H1 (cell line): ENCODE measurements at regions not wholly inside any gene's neighbourhood (a gene's known extent, or its start where the extent isn't known, plus 50 kb on each side); places are given as distances from the start of the nearest gene placed in this dataset.

ENCODE experiments used
- CTCF ChIA-PET: fragments of 300-600 bp; sonication (Branson Sonifier 250); formaldehyde crosslinking; loops from one replicate; lab custom pipeline; 2021; ENCODE audit not compliant: partially characterized antibody; lab: Charles Lee
- POLR2A ChIA-PET: fragments of 300-600 bp; sonication (Branson Sonifier 250); formaldehyde crosslinking; loops from one replicate; lab custom pipeline; 2021; ENCODE audit warnings: inconsistent platforms; ENCODE audit not compliant: partially characterized antibody; lab: Charles Lee
- DNase-seq, 2 experiments: peaks; one replicate each; pipeline versions ENCODE4 v3.0.0 to v3.0.0-alpha.2; 2010 to 2022; ENCODE audit warnings: low spot score in 2 of 2, low read depth in 1 of 2, mixed read lengths in 1 of 2
- FAIRE-seq: peaks from 2 replicates; lab custom pipeline; 2011; peaks lifted over from hg19 to GRCh38; lab: Jason Lieb, UNC
- H2AFZ ChIP-seq: 2 replicates; pipeline ENCODE4 v1.8.1; 2012; ENCODE audit warnings: low read length, inconsistent platforms
- H2AK5ac ChIP-seq: 2 replicates; pipeline ENCODE4 v1.6.1; 2013; ENCODE audit warnings: low read depth, low read length
- H2BK120ac ChIP-seq: replicated peaks from 2 replicates; pipeline ENCODE3; 2013; ENCODE audit warnings: low read depth, low read length, inconsistent platforms
- H2BK12ac ChIP-seq: 2 replicates; pipeline ENCODE4 v1.6.1; 2013; ENCODE audit warnings: low read depth, low read length
- H2BK15ac ChIP-seq: 2 replicates; pipeline ENCODE4 v1.6.1; 2013; ENCODE audit warnings: low read length
- H2BK20ac ChIP-seq: 2 replicates; pipeline ENCODE4 v1.6.1; 2013; ENCODE audit warnings: low read length
- H2BK5ac ChIP-seq: 2 replicates; pipeline ENCODE4 v1.6.1; 2013; ENCODE audit warnings: low read depth, low read length
- H3K14ac ChIP-seq: 2 replicates; pipeline ENCODE4 v1.6.1; 2013; ENCODE audit warnings: inconsistent platforms; ENCODE audit not compliant: insufficient read length
- H3K18ac ChIP-seq: 2 replicates; pipeline ENCODE4 v1.6.1; 2013; ENCODE audit warnings: low read length; ENCODE audit errors: extremely low read depth
- H3K23ac ChIP-seq: 2 replicates; pipeline ENCODE4 v1.6.1; 2013; ENCODE audit warnings: inconsistent platforms; ENCODE audit not compliant: insufficient read length
- H3K23me2 ChIP-seq: 2 replicates; pipeline ENCODE4 v1.6.1; 2013; ENCODE audit warnings: low read depth, low read length
- H3K27ac ChIP-seq: 2 replicates; pipeline ENCODE4 v1.6.1; 2011; ENCODE audit warnings: low read depth, low read length, inconsistent platforms
- H3K27me3 ChIP-seq, 4 experiments: replicated peaks in 1 of 4; 1 replicate in 1 of 4; 2 replicates in 3 of 4; pipeline versions ENCODE4 v1.6.1 to v1.8.1; 2011 to 2013; ENCODE audit warnings: low read length in 3 of 4, mild to moderate bottlenecking in 3 of 4, inconsistent platforms in 2 of 4, mixed read lengths in 2 of 4, moderate library complexity in 1 of 4; ENCODE audit not compliant: control insufficient read depth in 3 of 4, insufficient read depth in 3 of 4; ENCODE audit errors: extremely low read depth in 1 of 4
- H3K36me3 ChIP-seq, 4 experiments: 2 replicates each; pipeline versions ENCODE4 v1.6.1 to v1.8.1; 2011 to 2013; ENCODE audit warnings: mild to moderate bottlenecking in 4 of 4, low read length in 3 of 4, moderate library complexity in 2 of 4, control low read depth in 1 of 4, inconsistent platforms in 1 of 4; ENCODE audit not compliant: insufficient read depth in 4 of 4, control insufficient read depth in 2 of 4
- H3K4ac ChIP-seq: replicated peaks from 2 replicates; pipeline ENCODE3; 2013; ENCODE audit warnings: low read length, low read depth, mixed read lengths, inconsistent platforms; ENCODE audit not compliant: insufficient read length
- H3K4me1 ChIP-seq, 4 experiments: replicated peaks in 1 of 4; 1 replicate in 1 of 4; 2 replicates in 3 of 4; pipeline versions ENCODE4 v1.6.1 to v1.8.1; 2011 to 2013; ENCODE audit warnings: low read length in 3 of 4, inconsistent platforms in 2 of 4, mixed read lengths in 1 of 4; ENCODE audit not compliant: insufficient read depth in 4 of 4, control insufficient read depth in 3 of 4
- H3K4me2 ChIP-seq, 2 experiments: 2 replicates each; pipeline versions ENCODE4 v1.6.1 to v1.8.1; 2011 to 2013; ENCODE audit warnings: low read depth in 2 of 2, low read length in 2 of 2, control low read depth in 1 of 2, inconsistent platforms in 1 of 2, mild to moderate bottlenecking in 1 of 2; ENCODE audit not compliant: insufficient read depth in 1 of 2
- H3K4me3 ChIP-seq, 4 experiments: fragments of 200-600, 300-600 bp in 1 of 4; sonication (generic), shearing (Covaris generic), sonication (Bioruptor Twin) in 1 of 4; 2 replicates each; pipeline versions ENCODE4 v1.5.1 to v1.8.1; 2011 to 2016; ENCODE audit warnings: low read length in 4 of 4, low read depth in 3 of 4, control low read depth in 2 of 4, inconsistent platforms in 2 of 4, mild to moderate bottlenecking in 2 of 4, mixed read lengths in 1 of 4, moderate library complexity in 1 of 4; ENCODE audit not compliant: insufficient read depth in 2 of 4; ENCODE audit errors: extremely low read depth in 1 of 4
- H3K56ac ChIP-seq: replicated peaks from 2 replicates; pipeline ENCODE3; 2013; ENCODE audit warnings: low read depth, mild to moderate bottlenecking, mixed read lengths, low read length, inconsistent platforms; ENCODE audit not compliant: insufficient read length
- H3K79me1 ChIP-seq: 2 replicates; pipeline ENCODE4 v1.6.1; 2013; ENCODE audit warnings: low read depth, low read length, control low read depth
- H3K79me2 ChIP-seq, 2 experiments: 2 replicates each; pipeline versions ENCODE4 v1.6.1 to v1.8.1; 2012 to 2013; ENCODE audit warnings: low read length in 2 of 2, mild to moderate bottlenecking in 2 of 2, inconsistent platforms in 1 of 2; ENCODE audit not compliant: insufficient read depth in 2 of 2, control insufficient read depth in 1 of 2
- H3K9ac ChIP-seq, 4 experiments: replicated peaks in 1 of 4; 1 replicate in 1 of 4; 2 replicates in 3 of 4; pipeline versions ENCODE4 v1.6.1 to v1.8.1; 2011 to 2013; ENCODE audit warnings: low read depth in 3 of 4, low read length in 3 of 4, control low read depth in 2 of 4, mild to moderate bottlenecking in 2 of 4, moderate library complexity in 2 of 4, inconsistent platforms in 1 of 4; ENCODE audit errors: extremely low read depth in 1 of 4
- H3K9me3 ChIP-seq, 2 experiments: 2 replicates each; pipeline versions ENCODE4 v1.6.1 to v1.8.1; 2012 to 2013; ENCODE audit warnings: mild to moderate bottlenecking in 2 of 2, moderate library complexity in 2 of 2, control low read depth in 1 of 2, inconsistent platforms in 1 of 2, low read depth in 1 of 2, low read length in 1 of 2, mixed read lengths in 1 of 2; ENCODE audit not compliant: insufficient read depth in 2 of 2
- H4K20me1 ChIP-seq, 2 experiments: replicated peaks in 1 of 2; 2 replicates each; pipeline versions ENCODE3 to v1.8.1; 2011 to 2013; ENCODE audit warnings: inconsistent platforms in 2 of 2, low read length in 2 of 2, mild to moderate bottlenecking in 1 of 2; ENCODE audit not compliant: insufficient read depth in 2 of 2, control insufficient read depth in 1 of 2
- H4K5ac ChIP-seq: 2 replicates; pipeline ENCODE4 v1.6.1; 2013; ENCODE audit warnings: low read length, low read depth, mixed read lengths, inconsistent platforms; ENCODE audit not compliant: insufficient read length
- H4K8ac ChIP-seq: 2 replicates; pipeline ENCODE4 v1.8.0; 2013; ENCODE audit warnings: mild to moderate bottlenecking, moderate library complexity, low read length, inconsistent platforms; ENCODE audit not compliant: insufficient read depth; ENCODE audit errors: extremely low read depth
- H4K91ac ChIP-seq: replicated peaks from 2 replicates; pipeline ENCODE3; 2013; ENCODE audit warnings: low read length, mixed read lengths, inconsistent platforms; ENCODE audit not compliant: insufficient read length
- BCL11A ChIP-seq, 2 experiments: IDR thresholded peaks; one replicate each; pipeline ENCODE4 v1.6.1; 2011; ENCODE audit warnings: low read depth in 2 of 2, low read length in 2 of 2, mild to moderate bottlenecking in 2 of 2
- BRCA1 ChIP-seq: IDR thresholded peaks from 2 replicates; pipeline ENCODE4 v1.6.1; 2012; ENCODE audit warnings: low read depth, low read length, improper control_type of control experiment
- EP300 ChIP-seq, 2 experiments: IDR thresholded peaks; 1 replicate in 1 of 2; 2 replicates in 1 of 2; pipeline ENCODE4 v1.6.1; 2011 to 2012; ENCODE audit warnings: low read depth in 2 of 2, low read length in 2 of 2, mild to moderate bottlenecking in 2 of 2, borderline replicate concordance in 1 of 2, inconsistent platforms in 1 of 2, moderate library complexity in 1 of 2
- FOSL1 ChIP-seq: IDR thresholded peaks from 2 replicates; pipeline ENCODE4 v1.6.1; 2011; ENCODE audit warnings: mild to moderate bottlenecking, low read depth, low read length, moderate library complexity; ENCODE audit not compliant: insufficient read depth
- GTF2F1 ChIP-seq: IDR thresholded peaks from 2 replicates; pipeline ENCODE4 v1.6.1; 2012; ENCODE audit warnings: low read depth, low read length, improper control_type of control experiment, borderline replicate concordance
- HDAC6 ChIP-seq: IDR thresholded peaks from one replicate; pipeline ENCODE4 v1.7.1; 2012; ENCODE audit warnings: low read depth, mild to moderate bottlenecking, inconsistent platforms, low read length, moderate library complexity
- TBP ChIP-seq: IDR thresholded peaks from 2 replicates; pipeline ENCODE4 v1.6.1; 2011; ENCODE audit warnings: low read depth, low read length, improper control_type of control experiment
- WGBS, 2 experiments: shearing (Covaris generic) in 1 of 2; methylation state at CpG; one replicate each; pipeline versions ENCODE4 v1.1.6 to v1.1.7; 2013 to 2015; ENCODE audit warnings: low lambda C conversion rate in 2 of 2, mixed read lengths in 2 of 2, inconsistent platforms in 1 of 2, low coverage in 1 of 2, missing lambda C conversion rate in 1 of 2; ENCODE audit not compliant: insufficient replicate concordance in 2 of 2, insufficient coverage in 1 of 2, insufficient read length in 1 of 2; ENCODE audit errors: extremely low coverage in 1 of 2, missing lambda C conversion rate in 1 of 2; 5-methylcytosine and 5-hydroxymethylcytosine counted together

DNA sequence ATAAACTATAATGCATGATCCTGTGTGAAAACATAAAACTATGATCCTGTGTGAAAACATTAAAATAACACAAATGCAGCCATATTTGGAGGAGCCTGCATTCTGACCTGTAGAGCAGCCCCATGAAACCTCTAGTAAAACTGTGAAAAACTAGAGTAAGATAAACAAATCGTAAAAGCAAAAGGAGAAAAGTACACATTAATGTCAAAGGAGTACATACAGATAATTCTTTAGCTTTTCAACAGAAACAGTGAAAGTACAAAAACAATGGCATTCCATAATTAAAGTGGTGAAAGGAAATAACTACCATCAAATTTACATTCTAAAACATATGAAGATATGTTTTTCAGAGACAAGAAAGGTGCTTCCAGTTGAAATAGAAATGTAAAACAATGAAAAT is 1267.2 kb downstream of the SLITRK1 start:
- H4K5ac ChIP-seq = no peak overlapping the region
- no peaks in the 10 kb centered on the region for H3K23me2 ChIP-seq
- no peaks in the 10 kb centered on the region for H4K20me1 ChIP-seq
- no peak overlapping the region for H2BK12ac ChIP-seq
- CTCF ChIA-PET = no interaction called here
- no peak overlapping the region for H3K4me3 ChIP-seq
- no peaks in the 10 kb centered on the region for H3K36me3 ChIP-seq
- H3K27me3 ChIP-seq = no peaks in the 10 kb centered on the region
- H2AK5ac ChIP-seq = no peak overlapping the region
- no peak overlapping the region for H2BK20ac ChIP-seq
- DNase-seq (no peak), FAIRE-seq (no peak)
- no peak overlapping the region for H2BK15ac ChIP-seq
- no peak overlapping the region for H3K56ac ChIP-seq
- no peaks in the 10 kb centered on the region for H3K9me3 ChIP-seq
- H3K27ac ChIP-seq = no peak overlapping the region
- no peak overlapping the region for H3K14ac ChIP-seq
- no peak overlapping the region for H2BK5ac ChIP-seq
- H3K4me2 ChIP-seq = no peak overlapping the region
- no peak overlapping the region for H4K91ac ChIP-seq
- H3K79me2 ChIP-seq = no peaks in the 10 kb centered on the region
- no peak overlapping the region for H3K23ac ChIP-seq
- H2BK120ac ChIP-seq = no peak overlapping the region
- WGBS, 2 experiments = 83% methylated on average over 1 of the region's 1 CpG; no CpG with 5 or more reads in 1 of the 2 experiments
- no peak overlapping the region for H3K4ac ChIP-seq
- H3K18ac ChIP-seq = no peak overlapping the region
- H2AFZ ChIP-seq = no peak overlapping the region
- H4K8ac ChIP-seq = no peak overlapping the region
- H3K9ac ChIP-seq = no peak overlapping the region
- TF ChIP-seq BCL11A (IDR thresholded peaks at IDR 0.05; ENCODE audit: low read depth in 2 of 2, low read length in 2 of 2) (no peak), EP300 (IDR thresholded peaks at IDR 0.05; ENCODE audit: borderline replicate concordance in 1 of 2, low read depth in 2 of 2, low read length in 2 of 2) (no peak), TBP (no peak), HDAC6 (no peak), BRCA1 (no peak), FOSL1 (no peak), GTF2F1 (no peak)
- H3K79me1 ChIP-seq = no peaks in the 10 kb centered on the region
- POLR2A ChIA-PET = no interaction called here
- H3K4me1 ChIP-seq = no peaks in the 10 kb centered on the region
